ENCODE measurements at regions not wholly inside any gene's neighbourhood (a gene's known extent, or its start where the extent isn't known, plus 50 kb on each side); places are given as distances from the start of the nearest gene placed in this dataset.

- Histone ChIP-seq H3K4me3 (no peak overlapping the region), H3K36me3 (no peaks in the 10 kb centered on the region), H3K4me1 (no peaks in the 10 kb centered on the region), H3K9me3 (no peaks in the 10 kb centered on the region), H3K27ac (no peak overlapping the region), H3K27me3 (peaks cover 3% of the 10 kb centered on the region)
- TF ChIP-seq EP300 (IDR thresholded peaks at IDR 0.05) = no peak
- no peak for TF ChIP-seq POLR2A (IDR thresholded peaks at IDR 0.05)
- no peak for TF ChIP-seq CTCF (IDR thresholded peaks at IDR 0.05)
- TF ChIP-seq POLR2AphosphoS5 (IDR thresholded peaks at IDR 0.05) = no peak
- DNase-seq (ENCODE audit: low spot score in 2 of 2) = no peak
- 77% methylated on average over 9 of the region's 9 CpGs for WGBS
Measured at GRCh38 chr6:8268606-8269005, 166.3 kb upstream of the EEF1E1 start.

GRCh38 chr6:8268156-8268555, 165.8 kb upstream of the EEF1E1 start:
- Histone ChIP-seq H3K4me1 (no peaks in the 10 kb centered on the region), H3K27me3 (peaks cover 3% of the 10 kb centered on the region), H3K4me3 (no peak overlapping the region), H3K27ac (no peak overlapping the region), H3K9me3 (no peaks in the 10 kb centered on the region), H3K36me3 (no peaks in the 10 kb centered on the region)
- WGBS = 13% methylated on average over 1 of the region's 1 CpG
- DNase-seq (ENCODE audit: low spot score in 2 of 2) = no peak
- TF ChIP-seq CTCF (IDR thresholded peaks at IDR 0.05) = no peak
- TF ChIP-seq POLR2AphosphoS5 (IDR thresholded peaks at IDR 0.05) = no peak
- no peak for TF ChIP-seq EP300 (IDR thresholded peaks at IDR 0.05)
- no peak for TF ChIP-seq POLR2A (IDR thresholded peaks at IDR 0.05)

GRCh38 chr6:8260610-8261009, 158.3 kb upstream of the EEF1E1 start:
- no peaks in the 10 kb centered on the region for H3K4me1 ChIP-seq
- DNase-seq (ENCODE audit: low spot score in 2 of 2) = no peak
- H3K4me3 ChIP-seq = no peak overlapping the region
- 64% methylated on average over 3 of the region's 3 CpGs for WGBS
- H3K36me3 ChIP-seq = no peaks in the 10 kb centered on the region
- TF ChIP-seq POLR2A (IDR thresholded peaks at IDR 0.05) (no peak), CTCF (IDR thresholded peaks at IDR 0.05) (no peak), EP300 (IDR thresholded peaks at IDR 0.05) (no peak)
- H3K27me3 ChIP-seq = no peaks in the 10 kb centered on the region
- no peaks in the 10 kb centered on the region for H3K9me3 ChIP-seq
- no peak overlapping the region for H3K27ac ChIP-seq

- Histone ChIP-seq H3K4me1 (no peaks in the 10 kb centered on the region), H3K36me3 (no peaks in the 10 kb centered on the region), H3K9me3 (no peaks in the 10 kb centered on the region), H3K4me3 (no peak overlapping the region), H3K27ac (no peak overlapping the region), H3K27me3 (peaks cover 5% of the 10 kb centered on the region)
- DNase-seq (ENCODE audit: low spot score in 2 of 2) = no peak
- TF ChIP-seq EP300 (IDR thresholded peaks at IDR 0.05) = no peak
- no peak for TF ChIP-seq POLR2A (IDR thresholded peaks at IDR 0.05)
- TF ChIP-seq CTCF (IDR thresholded peaks at IDR 0.05) = no peak
- no peak for TF ChIP-seq POLR2AphosphoS5 (IDR thresholded peaks at IDR 0.05)
- 55% methylated on average over 2 of the region's 2 CpGs for WGBS
Measured at GRCh38 chr6:8246403-8246802, 144.1 kb upstream of the EEF1E1 start.

GRCh38 chr6:8245726-8246125, 143.4 kb upstream of the EEF1E1 start:
- H3K27me3 ChIP-seq = peaks cover 5% of the 10 kb centered on the region
- H3K9me3 ChIP-seq = no peaks in the 10 kb centered on the region
- 49% methylated on average over 5 of the region's 6 CpGs for WGBS
- no peaks in the 10 kb centered on the region for H3K4me1 ChIP-seq
- no peak overlapping the region for H3K4me3 ChIP-seq
- TF ChIP-seq CTCF (IDR thresholded peaks at IDR 0.05) (no peak), POLR2AphosphoS5 (IDR thresholded peaks at IDR 0.05) (no peak), EP300 (IDR thresholded peaks at IDR 0.05) (no peak), POLR2A (IDR thresholded peaks at IDR 0.05) (no peak)
- no peaks in the 10 kb centered on the region for H3K36me3 ChIP-seq
- DNase-seq (ENCODE audit: low spot score in 2 of 2) = no peak
- no peak overlapping the region for H3K27ac ChIP-seq
